ENCODE measurements at regions not wholly inside any gene's neighbourhood (a gene's known extent, or its start where the extent isn't known, plus 50 kb on each side); places are given as distances from the start of the nearest gene placed in this dataset.
"Not testable (repeated sequence)": the region's sequence is repeated elsewhere in the genome, so short reads cannot be mapped to it uniquely, and the experiment has no call there.

- H3K4me3 ChIP-seq (ENCODE audit: low read depth, low read length): no peak overlapping the region
- no peaks in the 10 kb centered on the region for H3K27me3 ChIP-seq (ENCODE audit: control insufficient read depth, insufficient read depth, low read length)
- H3K4me1 ChIP-seq (ENCODE audit: control insufficient read depth, insufficient read depth, low read length): no peaks in the 10 kb centered on the region
- H3K9ac ChIP-seq (ENCODE audit: low read depth, low read length): no peak overlapping the region
- no peaks in the 10 kb centered on the region for H3K36me3 ChIP-seq (ENCODE audit: control insufficient read depth, insufficient read depth, low read length)
- peaks cover 6% of the 10 kb centered on the region for H3K9me3 ChIP-seq (ENCODE audit: control insufficient read depth, insufficient read depth, low read length)
Observed at GRCh38 chr13:99758460-99759162, 213.0 kb downstream of the ZIC5 start.

- Histone ChIP-seq H3K9ac (ENCODE audit: low read depth, low read length) (no peak overlapping the region), H3K27me3 (ENCODE audit: control insufficient read depth, insufficient read depth, low read length) (no peaks in the 10 kb centered on the region), H3K4me1 (ENCODE audit: control insufficient read depth, insufficient read depth, low read length) (no peaks in the 10 kb centered on the region), H3K36me3 (ENCODE audit: control insufficient read depth, insufficient read depth, low read length) (no peaks in the 10 kb centered on the region), H3K9me3 (ENCODE audit: control insufficient read depth, insufficient read depth, low read length) (peaks cover 6% of the 10 kb centered on the region), H3K4me3 (ENCODE audit: low read depth, low read length) (no peak overlapping the region)
Observed at GRCh38 chr13:99757756-99758459, 213.7 kb downstream of the ZIC5 start.

- H3K27me3 ChIP-seq (ENCODE audit: control insufficient read depth, insufficient read depth, low read length): no peaks in the 10 kb centered on the region
- peaks cover 6% of the 10 kb centered on the region for H3K9me3 ChIP-seq (ENCODE audit: control insufficient read depth, insufficient read depth, low read length)
- no peak overlapping the region for H3K4me3 ChIP-seq (ENCODE audit: low read depth, low read length)
- no peaks in the 10 kb centered on the region for H3K36me3 ChIP-seq (ENCODE audit: control insufficient read depth, insufficient read depth, low read length)
- no peak overlapping the region for H3K9ac ChIP-seq (ENCODE audit: low read depth, low read length)
- H3K4me1 ChIP-seq (ENCODE audit: control insufficient read depth, insufficient read depth, low read length): no peaks in the 10 kb centered on the region
Observed at GRCh38 chr13:99756281-99756680, 215.3 kb downstream of the ZIC5 start.

GRCh38 chr13:99754750-99755149, 216.8 kb downstream of the ZIC5 start:
- not testable (repeated sequence) for H3K27me3 ChIP-seq (ENCODE audit: control insufficient read depth, insufficient read depth, low read length); H3K9ac ChIP-seq (ENCODE audit: low read depth, low read length); H3K4me3 ChIP-seq (ENCODE audit: low read depth, low read length); H3K9me3 ChIP-seq (ENCODE audit: control insufficient read depth, insufficient read depth, low read length); H3K4me1 ChIP-seq (ENCODE audit: control insufficient read depth, insufficient read depth, low read length); H3K36me3 ChIP-seq (ENCODE audit: control insufficient read depth, insufficient read depth, low read length)

GRCh38 chr13:99752373-99752772, 219.2 kb downstream of the ZIC5 start:
- no peaks in the 10 kb centered on the region for H3K27me3 ChIP-seq (ENCODE audit: control insufficient read depth, insufficient read depth, low read length)
- H3K4me3 ChIP-seq (ENCODE audit: low read depth, low read length): no peak overlapping the region
- H3K4me1 ChIP-seq (ENCODE audit: control insufficient read depth, insufficient read depth, low read length): peaks cover 5% of the 10 kb centered on the region
- no peaks in the 10 kb centered on the region for H3K9me3 ChIP-seq (ENCODE audit: control insufficient read depth, insufficient read depth, low read length)
- H3K36me3 ChIP-seq (ENCODE audit: control insufficient read depth, insufficient read depth, low read length): no peaks in the 10 kb centered on the region
- no peak overlapping the region for H3K9ac ChIP-seq (ENCODE audit: low read depth, low read length)

- Histone ChIP-seq H3K4me3 (ENCODE audit: low read depth, low read length) (no peak overlapping the region), H3K9ac (ENCODE audit: low read depth, low read length) (no peak overlapping the region), H3K4me1 (ENCODE audit: control insufficient read depth, insufficient read depth, low read length) (peaks cover 7% of the 10 kb centered on the region), H3K27me3 (ENCODE audit: control insufficient read depth, insufficient read depth, low read length) (no peaks in the 10 kb centered on the region), H3K36me3 (ENCODE audit: control insufficient read depth, insufficient read depth, low read length) (no peaks in the 10 kb centered on the region), H3K9me3 (ENCODE audit: control insufficient read depth, insufficient read depth, low read length) (no peaks in the 10 kb centered on the region)
Observed at GRCh38 chr13:99751517-99752199, 219.9 kb downstream of the ZIC5 start.

- Histone ChIP-seq H3K4me3 (ENCODE audit: low read depth, low read length) (no peak overlapping the region), H3K27me3 (ENCODE audit: control insufficient read depth, insufficient read depth, low read length) (no peaks in the 10 kb centered on the region), H3K9ac (ENCODE audit: low read depth, low read length) (no peak overlapping the region), H3K4me1 (ENCODE audit: control insufficient read depth, insufficient read depth, low read length) (peaks cover 15% of the 10 kb centered on the region), H3K36me3 (ENCODE audit: control insufficient read depth, insufficient read depth, low read length) (no peaks in the 10 kb centered on the region), H3K9me3 (ENCODE audit: control insufficient read depth, insufficient read depth, low read length) (no peaks in the 10 kb centered on the region)
Observed at GRCh38 chr13:99750951-99751350, 220.6 kb downstream of the ZIC5 start.

- H3K4me1 ChIP-seq (ENCODE audit: control insufficient read depth, insufficient read depth, low read length): peaks cover 25% of the 10 kb centered on the region
- H3K9me3 ChIP-seq (ENCODE audit: control insufficient read depth, insufficient read depth, low read length): no peaks in the 10 kb centered on the region
- no peaks in the 10 kb centered on the region for H3K36me3 ChIP-seq (ENCODE audit: control insufficient read depth, insufficient read depth, low read length)
- no peak overlapping the region for H3K4me3 ChIP-seq (ENCODE audit: low read depth, low read length)
- no peaks in the 10 kb centered on the region for H3K27me3 ChIP-seq (ENCODE audit: control insufficient read depth, insufficient read depth, low read length)
- H3K9ac ChIP-seq (ENCODE audit: low read depth, low read length): no peak overlapping the region
Observed at GRCh38 chr13:99749271-99750019, 222.1 kb downstream of the ZIC5 start.

- Histone ChIP-seq H3K9ac (ENCODE audit: low read depth, low read length) (no peak overlapping the region), H3K36me3 (ENCODE audit: control insufficient read depth, insufficient read depth, low read length) (no peaks in the 10 kb centered on the region), H3K4me3 (ENCODE audit: low read depth, low read length) (peak overlapping the region; percentile 18), H3K9me3 (ENCODE audit: control insufficient read depth, insufficient read depth, low read length) (no peaks in the 10 kb centered on the region), H3K27me3 (ENCODE audit: control insufficient read depth, insufficient read depth, low read length) (no peaks in the 10 kb centered on the region), H3K4me1 (ENCODE audit: control insufficient read depth, insufficient read depth, low read length) (peaks cover 40% of the 10 kb centered on the region)
Observed at GRCh38 chr13:99747403-99747710, 224.2 kb downstream of the ZIC5 start.

- Histone ChIP-seq H3K36me3 (ENCODE audit: control insufficient read depth, insufficient read depth, low read length) (no peaks in the 10 kb centered on the region), H3K4me1 (ENCODE audit: control insufficient read depth, insufficient read depth, low read length) (peaks cover 40% of the 10 kb centered on the region), H3K9ac (ENCODE audit: low read depth, low read length) (no peak overlapping the region), H3K4me3 (ENCODE audit: low read depth, low read length) (peak overlapping the region; percentile 18), H3K9me3 (ENCODE audit: control insufficient read depth, insufficient read depth, low read length) (no peaks in the 10 kb centered on the region), H3K27me3 (ENCODE audit: control insufficient read depth, insufficient read depth, low read length) (no peaks in the 10 kb centered on the region)
Observed at GRCh38 chr13:99746637-99747402, 224.7 kb downstream of the ZIC5 start.

GRCh38 chr13:99743094-99743493, 228.5 kb downstream of the ZIC5 start:
- no peaks in the 10 kb centered on the region for H3K36me3 ChIP-seq (ENCODE audit: control insufficient read depth, insufficient read depth, low read length)
- no peak overlapping the region for H3K4me3 ChIP-seq (ENCODE audit: low read depth, low read length)
- no peaks in the 10 kb centered on the region for H3K27me3 ChIP-seq (ENCODE audit: control insufficient read depth, insufficient read depth, low read length)
- peaks cover 40% of the 10 kb centered on the region for H3K4me1 ChIP-seq (ENCODE audit: control insufficient read depth, insufficient read depth, low read length)
- no peak overlapping the region for H3K9ac ChIP-seq (ENCODE audit: low read depth, low read length)
- no peaks in the 10 kb centered on the region for H3K9me3 ChIP-seq (ENCODE audit: control insufficient read depth, insufficient read depth, low read length)
